Gastroesophageal sphincter (tissue), 3 donors: ENCODE measurements at regions not wholly inside any gene's neighbourhood (a gene's known extent, or its start where the extent isn't known, plus 50 kb on each side); places are given as distances from the start of the nearest gene placed in this dataset.

Experiments used
- CTCF ChIP-seq, 4 experiments: fragments of 200-600 bp in 2 of 4; fragments of 450-650 bp in 2 of 4; sonication (generic) in 1 of 4; IDR thresholded peaks; one replicate each; pipeline ENCODE4 v1.5.1; 2017 to 2019; ENCODE audit warnings: antibody characterized with exemption in 4 of 4, mild to moderate bottlenecking in 2 of 4, moderate library complexity in 2 of 4
- POLR2A ChIP-seq, 2 donors: fragments of 450-650 bp; IDR thresholded peaks; one replicate each; pipeline ENCODE4 v1.6.1; 2017; ENCODE audit warnings: antibody characterized with exemption in 2 of 2, mild to moderate bottlenecking in 2 of 2, moderate library complexity in 1 of 2
- POLR2AphosphoS5 ChIP-seq: sonication (generic); formaldehyde crosslinking; IDR thresholded peaks from one replicate; pipeline ENCODE4 v1.6.1; 2017; ENCODE audit warnings: antibody characterized with exemption

DNA sequence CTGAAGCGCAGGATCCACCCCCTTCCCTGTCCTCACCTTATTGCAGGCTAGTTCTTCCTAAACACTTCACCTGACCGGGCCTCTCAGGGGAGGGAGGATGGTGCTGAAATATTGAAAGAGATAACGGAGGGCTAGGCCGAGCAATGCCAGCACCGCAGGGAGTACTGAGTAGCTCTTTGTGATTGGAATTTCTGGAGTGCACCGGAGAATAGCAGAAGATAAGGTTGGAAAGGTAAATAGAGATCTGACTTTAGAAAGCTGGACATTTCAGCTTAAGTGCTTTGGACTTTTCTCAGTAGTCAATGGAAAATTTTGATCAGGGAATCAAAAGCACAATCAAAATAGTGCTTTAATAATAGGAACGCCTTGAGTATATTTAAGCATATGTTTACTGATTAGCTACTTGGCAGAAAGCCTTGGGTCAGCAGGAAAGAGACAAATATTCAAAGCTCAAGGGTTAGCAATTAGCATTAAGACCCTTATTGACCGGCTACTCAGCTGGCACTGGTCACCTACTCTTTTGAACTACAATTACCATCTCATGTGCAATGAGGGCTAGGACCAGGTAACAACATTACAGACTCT, 142.9 kb upstream of the NDUFV2 start:
- no peak for TF ChIP-seq CTCF (IDR thresholded peaks at IDR 0.05)
- no peak for TF ChIP-seq POLR2A (IDR thresholded peaks at IDR 0.05)
- TF ChIP-seq POLR2AphosphoS5: no peak
